HepG2 (cell line): ENCODE measurements at regions not wholly inside any gene's neighbourhood (a gene's known extent, or its start where the extent isn't known, plus 50 kb on each side); places are given as distances from the start of the nearest gene placed in this dataset.

Experiments
- ASH2L ChIP-seq: fragments of 300-600, 200-600 bp; sonication (generic); IDR thresholded peaks from 2 replicates; pipeline ENCODE4 v1.7.0; 2017; ENCODE audit warnings: low read depth, mild to moderate bottlenecking, moderate library complexity, mixed read lengths, low read length; ENCODE audit not compliant: insufficient read length
- BCL3 ChIP-seq: sonication (generic); formaldehyde crosslinking; IDR thresholded peaks from 2 replicates; pipeline ENCODE4 v1.5.1; 2020; ENCODE audit warnings: mild to moderate bottlenecking, missing genetic modification reagents, moderate library complexity
- HDAC1 ChIP-seq: sonication (generic); formaldehyde crosslinking; IDR thresholded peaks from 2 replicates; pipeline ENCODE4 v1.5.1; 2020; ENCODE audit warnings: mild to moderate bottlenecking, missing genetic modification reagents
- HDAC2 ChIP-seq: sonication (generic); formaldehyde crosslinking; IDR thresholded peaks from 2 replicates; pipeline ENCODE4 v1.4.0; 2020; ENCODE audit warnings: missing genetic modification reagents
- PBX3 ChIP-seq: sonication (generic); formaldehyde crosslinking; IDR thresholded peaks from 2 replicates; pipeline ENCODE4 v1.8.1; 2023; ENCODE audit warnings: missing genetic modification reagents, inconsistent platforms, borderline replicate concordance
- TAF1 ChIP-seq: sonication (generic); formaldehyde crosslinking; IDR thresholded peaks from 2 replicates; pipeline ENCODE4 v1.4.0; 2020; ENCODE audit warnings: missing genetic modification reagents
- ZNF136 ChIP-seq: sonication (generic); formaldehyde crosslinking; IDR thresholded peaks from 2 replicates; pipeline ENCODE4 v1.8.1; 2022; ENCODE audit warnings: low read depth, mild to moderate bottlenecking, moderate library complexity, missing genetic modification reagents
- ZNF331 ChIP-seq: sonication (generic); formaldehyde crosslinking; IDR thresholded peaks from 2 replicates; pipeline ENCODE4 v1.4.0; 2020; ENCODE audit warnings: missing genetic modification reagents
- ZNF691 ChIP-seq: sonication (generic); formaldehyde crosslinking; IDR thresholded peaks from 2 replicates; pipeline ENCODE4 v1.4.0; 2020; ENCODE audit warnings: missing genetic modification reagents, low read depth, mild to moderate bottlenecking, borderline replicate concordance
- ZNF816 ChIP-seq: sonication (generic); formaldehyde crosslinking; IDR thresholded peaks from 2 replicates; pipeline ENCODE4 v1.8.0; 2022; ENCODE audit warnings: missing genetic modification reagents, mild to moderate bottlenecking, borderline replicate concordance
- TF ChIP-seq, protein P1 (sequence below): sonication (generic); formaldehyde crosslinking; IDR thresholded peaks from 2 replicates; pipeline ENCODE4 v1.5.0; 2020; ENCODE audit warnings: mild to moderate bottlenecking, missing genetic modification reagents, borderline replicate concordance
- TF ChIP-seq, protein P2 (sequence below): sonication (generic); formaldehyde crosslinking; IDR thresholded peaks from 2 replicates; pipeline ENCODE4 v1.5.0; 2020; ENCODE audit warnings: missing genetic modification reagents
- TF ChIP-seq, protein P3 (sequence below), 2 experiments: sonication (generic) in 1 of 2; formaldehyde crosslinking in 1 of 2; IDR thresholded peaks; 2 replicates each; pipeline versions ENCODE4 v1.4.0 to v1.6.1; 2016 to 2020; ENCODE audit warnings: borderline replicate concordance in 1 of 2, low read depth in 1 of 2, mild to moderate bottlenecking in 1 of 2, missing genetic modification reagents in 1 of 2

- no peak for TF ChIP-seq TAF1
- TF ChIP-seq, protein P1, sequence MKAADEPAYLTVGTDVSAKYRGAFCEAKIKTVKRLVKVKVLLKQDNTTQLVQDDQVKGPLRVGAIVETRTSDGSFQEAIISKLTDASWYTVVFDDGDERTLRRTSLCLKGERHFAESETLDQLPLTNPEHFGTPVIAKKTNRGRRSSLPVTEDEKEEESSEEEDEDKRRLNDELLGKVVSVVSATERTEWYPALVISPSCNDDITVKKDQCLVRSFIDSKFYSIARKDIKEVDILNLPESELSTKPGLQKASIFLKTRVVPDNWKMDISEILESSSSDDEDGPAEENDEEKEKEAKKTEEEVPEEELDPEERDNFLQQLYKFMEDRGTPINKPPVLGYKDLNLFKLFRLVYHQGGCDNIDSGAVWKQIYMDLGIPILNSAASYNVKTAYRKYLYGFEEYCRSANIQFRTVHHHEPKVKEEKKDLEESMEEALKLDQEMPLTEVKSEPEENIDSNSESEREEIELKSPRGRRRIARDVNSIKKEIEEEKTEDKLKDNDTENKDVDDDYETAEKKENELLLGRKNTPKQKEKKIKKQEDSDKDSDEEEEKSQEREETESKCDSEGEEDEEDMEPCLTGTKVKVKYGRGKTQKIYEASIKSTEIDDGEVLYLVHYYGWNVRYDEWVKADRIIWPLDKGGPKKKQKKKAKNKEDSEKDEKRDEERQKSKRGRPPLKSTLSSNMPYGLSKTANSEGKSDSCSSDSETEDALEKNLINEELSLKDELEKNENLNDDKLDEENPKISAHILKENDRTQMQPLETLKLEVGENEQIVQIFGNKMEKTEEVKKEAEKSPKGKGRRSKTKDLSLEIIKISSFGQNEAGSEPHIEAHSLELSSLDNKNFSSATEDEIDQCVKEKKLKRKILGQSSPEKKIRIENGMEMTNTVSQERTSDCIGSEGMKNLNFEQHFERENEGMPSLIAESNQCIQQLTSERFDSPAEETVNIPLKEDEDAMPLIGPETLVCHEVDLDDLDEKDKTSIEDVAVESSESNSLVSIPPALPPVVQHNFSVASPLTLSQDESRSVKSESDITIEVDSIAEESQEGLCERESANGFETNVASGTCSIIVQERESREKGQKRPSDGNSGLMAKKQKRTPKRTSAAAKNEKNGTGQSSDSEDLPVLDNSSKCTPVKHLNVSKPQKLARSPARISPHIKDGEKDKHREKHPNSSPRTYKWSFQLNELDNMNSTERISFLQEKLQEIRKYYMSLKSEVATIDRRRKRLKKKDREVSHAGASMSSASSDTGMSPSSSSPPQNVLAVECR, result peak; percentile 48; the same call in 1 of the 2 replicates
- TF ChIP-seq HDAC2 (CRISPR knock-in tag), result peak; percentile 35; the same call in 1 of the 2 replicates
- peak; percentile 51 for TF ChIP-seq ASH2L
- no peak for TF ChIP-seq BCL3 (CRISPR knock-in tag)
- TF ChIP-seq ZNF331 (CRISPR knock-in tag), result no peak; the same call in none of the 2 replicates
- TF ChIP-seq ZNF816, result no peak
- no peak for TF ChIP-seq PBX3 (CRISPR knock-in tag)
- TF ChIP-seq, protein P2, sequence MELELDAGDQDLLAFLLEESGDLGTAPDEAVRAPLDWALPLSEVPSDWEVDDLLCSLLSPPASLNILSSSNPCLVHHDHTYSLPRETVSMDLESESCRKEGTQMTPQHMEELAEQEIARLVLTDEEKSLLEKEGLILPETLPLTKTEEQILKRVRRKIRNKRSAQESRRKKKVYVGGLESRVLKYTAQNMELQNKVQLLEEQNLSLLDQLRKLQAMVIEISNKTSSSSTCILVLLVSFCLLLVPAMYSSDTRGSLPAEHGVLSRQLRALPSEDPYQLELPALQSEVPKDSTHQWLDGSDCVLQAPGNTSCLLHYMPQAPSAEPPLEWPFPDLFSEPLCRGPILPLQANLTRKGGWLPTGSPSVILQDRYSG (CRISPR knock-in tag), result no peak
- TF ChIP-seq ZNF136 (CRISPR knock-in tag), result no peak
- TF ChIP-seq, protein P3, sequence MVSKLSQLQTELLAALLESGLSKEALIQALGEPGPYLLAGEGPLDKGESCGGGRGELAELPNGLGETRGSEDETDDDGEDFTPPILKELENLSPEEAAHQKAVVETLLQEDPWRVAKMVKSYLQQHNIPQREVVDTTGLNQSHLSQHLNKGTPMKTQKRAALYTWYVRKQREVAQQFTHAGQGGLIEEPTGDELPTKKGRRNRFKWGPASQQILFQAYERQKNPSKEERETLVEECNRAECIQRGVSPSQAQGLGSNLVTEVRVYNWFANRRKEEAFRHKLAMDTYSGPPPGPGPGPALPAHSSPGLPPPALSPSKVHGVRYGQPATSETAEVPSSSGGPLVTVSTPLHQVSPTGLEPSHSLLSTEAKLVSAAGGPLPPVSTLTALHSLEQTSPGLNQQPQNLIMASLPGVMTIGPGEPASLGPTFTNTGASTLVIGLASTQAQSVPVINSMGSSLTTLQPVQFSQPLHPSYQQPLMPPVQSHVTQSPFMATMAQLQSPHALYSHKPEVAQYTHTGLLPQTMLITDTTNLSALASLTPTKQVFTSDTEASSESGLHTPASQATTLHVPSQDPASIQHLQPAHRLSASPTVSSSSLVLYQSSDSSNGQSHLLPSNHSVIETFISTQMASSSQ (IDR thresholded peaks at IDR 0.05; ENCODE audit: low read depth), result no peak
- TF ChIP-seq, protein P3 (CRISPR knock-in tag; IDR thresholded peaks at IDR 0.05; ENCODE audit: borderline replicate concordance), result peak; percentile 41; the same call in 1 of the 2 replicates
- TF ChIP-seq HDAC1 (CRISPR knock-in tag), result no peak
- peak; percentile 82; the same call in 1 of the 2 replicates for TF ChIP-seq ZNF691 (CRISPR knock-in tag)
Observed at GRCh38 chr2:43127208-43127940, 99.0 kb downstream of the ZFP36L2 start (continued).
